Esophagus muscularis mucosa (tissue), 4 donors: ENCODE measurements at regions not wholly inside any gene's neighbourhood (a gene's known extent, or its start where the extent isn't known, plus 50 kb on each side); places are given as distances from the start of the nearest gene placed in this dataset.

Source experiments
- DNase-seq: peaks from one replicate; pipeline ENCODE4 v3.0.0-alpha.2; 2017; ENCODE audit errors: extremely low spot score
- H3K27ac ChIP-seq, 4 donors: fragments of 200-600 bp; sonication (generic); replicated peaks in 1 of 4; 1 replicate in 3 of 4; 2 replicates in 1 of 4; pipeline ENCODE4 v1.5.1; 2016 to 2019; ENCODE audit warnings: mild to moderate bottlenecking in 1 of 4
- H3K27me3 ChIP-seq, 4 donors: fragments of 200-600 bp; sonication (generic); one replicate each; pipeline versions ENCODE4 v1.5.1 to v1.6.0; 2016 to 2019
- H3K36me3 ChIP-seq, 4 donors: fragments of 200-600 bp; sonication (generic); one replicate each; pipeline ENCODE4 v1.5.1; 2016 to 2019
- H3K4me1 ChIP-seq, 4 donors: fragments of 200-600 bp; sonication (generic); one replicate each; pipeline ENCODE4 v1.5.1; 2016 to 2019
- H3K4me3 ChIP-seq, 4 donors: fragments of 200-600 bp; sonication (generic); 1 replicate in 2 of 4; 2 replicates in 2 of 4; pipeline ENCODE4 v1.5.1; 2016 to 2019; ENCODE audit warnings: mild to moderate bottlenecking in 4 of 4, moderate library complexity in 1 of 4
- H3K9me3 ChIP-seq, 4 donors: fragments of 200-600 bp; sonication (generic); 1 replicate in 3 of 4; 2 replicates in 1 of 4; pipeline ENCODE4 v1.5.1; 2016 to 2019
- CTCF ChIP-seq, 3 experiments: fragments of 200-600 bp in 2 of 3; fragments of 450-650 bp in 1 of 3; sonication (generic) in 2 of 3; IDR thresholded peaks; one replicate each; pipeline ENCODE4 v1.5.1; 2017 to 2019; ENCODE audit warnings: antibody characterized with exemption in 3 of 3, mild to moderate bottlenecking in 2 of 3, moderate library complexity in 1 of 3
- EP300 ChIP-seq: sonication (generic); formaldehyde crosslinking; IDR thresholded peaks from one replicate; pipeline ENCODE4 v1.6.1; 2017; ENCODE audit warnings: antibody characterized with exemption
- POLR2A ChIP-seq: fragments of 450-650 bp; IDR thresholded peaks from one replicate; pipeline ENCODE4 v1.6.1; 2017; ENCODE audit warnings: antibody characterized with exemption, moderate library complexity, mild to moderate bottlenecking, low read depth
- POLR2AphosphoS5 ChIP-seq, 2 donors: sonication (generic); formaldehyde crosslinking; IDR thresholded peaks; one replicate each; pipeline ENCODE4 v1.6.1; 2017; ENCODE audit warnings: antibody characterized with exemption in 2 of 2
- WGBS: methylation state at CpG from one replicate; pipeline ENCODE4 v1.1.5; 2018; 5-methylcytosine and 5-hydroxymethylcytosine counted together
- intact Hi-C: fragments of 100-400 bp; cut with DNase I; formaldehyde crosslinking; loops from one replicate; pipeline ENCODE4 v1.15.1; 2023

- WGBS, result 33% methylated on average over 4 of the region's 4 CpGs
- no peak for TF ChIP-seq CTCF (IDR thresholded peaks at IDR 0.05)
- no peak for TF ChIP-seq POLR2A
- no peak for TF ChIP-seq EP300
- TF ChIP-seq POLR2AphosphoS5 (IDR thresholded peaks at IDR 0.05), result no peak
- intact Hi-C loops, result no loop called here
- Histone ChIP-seq H3K36me3 (no peaks in the 10 kb centered on the region), H3K27ac (no peak overlapping the region), H3K4me1 (peaks cover 2 to 38% (median 11%) of the 10 kb centered on the region in 4 donors), H3K4me3 (no peak overlapping the region), H3K9me3 (no peaks in the 10 kb centered on the region), H3K27me3 (no peaks in the 10 kb centered on the region)
- DNase-seq, result no peak
Measured at GRCh38 chr10:10661176-10661575, 356.5 kb upstream of the CELF2 start.

DNA sequence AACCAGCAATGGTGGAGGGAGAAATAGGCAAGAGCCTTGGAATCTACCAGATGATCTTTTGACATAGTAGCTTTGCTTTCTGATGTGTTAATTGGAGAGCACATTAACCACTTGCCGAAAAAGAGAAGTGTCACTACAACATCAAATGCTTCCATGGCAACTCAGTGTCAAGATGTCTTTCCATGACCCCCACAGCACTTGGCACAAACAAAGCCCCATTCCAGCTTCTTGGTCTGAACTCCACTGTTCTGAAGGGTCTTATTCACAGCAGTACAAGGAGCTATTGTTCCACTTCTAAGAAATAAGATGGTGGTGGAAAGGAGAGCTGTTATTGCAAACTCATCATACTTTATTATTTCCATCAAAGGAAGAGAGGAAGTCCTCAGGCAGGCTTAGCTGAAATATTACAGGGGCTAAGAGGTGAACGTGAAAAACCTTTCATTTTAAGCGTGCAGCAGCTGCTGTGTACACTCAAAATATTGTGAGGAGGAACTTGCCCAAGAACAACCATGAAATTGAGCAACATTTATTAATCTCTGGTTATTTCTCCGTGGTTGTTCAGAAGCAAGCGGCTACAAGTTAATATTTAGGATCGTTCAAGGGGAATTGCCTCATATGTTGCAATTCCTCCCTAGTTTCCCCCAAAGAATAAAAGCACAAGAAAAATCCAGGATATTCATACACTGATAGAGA, 354.8 kb upstream of the CELF2 start:
- 62% methylated on average over 6 of the region's 6 CpGs for WGBS
- no peak for DNase-seq
- Histone ChIP-seq H3K4me3 (no peak overlapping the region), H3K9me3 (no peaks in the 10 kb centered on the region), H3K27me3 (no peaks in the 10 kb centered on the region), H3K4me1 (peaks cover 2 to 39% (median 11%) of the 10 kb centered on the region in 4 donors), H3K27ac (peak overlapping the region in 1 of 4 donors; percentile 27), H3K36me3 (no peaks in the 10 kb centered on the region)
- TF ChIP-seq EP300 (no peak), CTCF (IDR thresholded peaks at IDR 0.05) (no peak), POLR2A (no peak), POLR2AphosphoS5 (IDR thresholded peaks at IDR 0.05) (no peak)
- intact Hi-C loops, result no loop called here

DNA sequence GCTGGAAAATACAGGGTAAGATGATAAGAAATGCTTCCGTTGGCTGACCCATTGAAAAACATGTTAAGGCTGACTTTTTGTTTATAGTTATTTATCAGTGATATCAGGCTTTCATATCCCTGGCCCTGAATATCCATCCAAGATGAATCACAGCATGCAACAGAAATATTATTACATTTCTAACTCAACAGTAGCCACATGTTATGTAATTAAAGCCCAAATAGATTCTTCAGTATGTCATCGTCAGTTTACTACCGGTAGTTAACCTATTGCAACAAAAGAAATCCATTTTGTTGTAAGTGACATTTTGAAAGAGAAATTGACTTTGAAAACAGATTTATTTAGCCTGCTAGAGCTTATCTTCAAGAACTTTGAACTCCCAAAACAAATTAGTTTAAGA, 354.1 kb upstream of the CELF2 start:
- Histone ChIP-seq H3K27me3 (no peaks in the 10 kb centered on the region), H3K4me1 (peaks cover 2 to 37% (median 10%) of the 10 kb centered on the region in 4 donors), H3K9me3 (no peaks in the 10 kb centered on the region), H3K4me3 (no peak overlapping the region), H3K27ac (peak overlapping the region in 1 of 4 donors; percentile 27), H3K36me3 (no peaks in the 10 kb centered on the region)
- intact Hi-C loops, result no loop called here
- TF ChIP-seq POLR2A, result no peak
- TF ChIP-seq POLR2AphosphoS5 (IDR thresholded peaks at IDR 0.05), result no peak
- no peak for TF ChIP-seq CTCF (IDR thresholded peaks at IDR 0.05)
- no peak for TF ChIP-seq EP300
- no peak for DNase-seq
- WGBS, result 65% methylated on average over 3 of the region's 3 CpGs

- intact Hi-C loops, result no loop called here
- Histone ChIP-seq H3K27ac (no peak overlapping the region), H3K27me3 (no peaks in the 10 kb centered on the region), H3K4me3 (no peak overlapping the region), H3K4me1 (peaks cover 0 to 29% (median 8%) of the 10 kb centered on the region in 4 donors), H3K36me3 (no peaks in the 10 kb centered on the region), H3K9me3 (no peaks in the 10 kb centered on the region)
- TF ChIP-seq EP300, result no peak
- TF ChIP-seq CTCF (IDR thresholded peaks at IDR 0.05), result no peak
- TF ChIP-seq POLR2A, result no peak
- TF ChIP-seq POLR2AphosphoS5 (IDR thresholded peaks at IDR 0.05), result no peak
- DNase-seq, result no peak
- 37% methylated on average over 6 of the region's 6 CpGs for WGBS
Measured at GRCh38 chr10:10665750-10666149, 351.9 kb upstream of the CELF2 start.

GRCh38 chr10:10667466-10667865, 350.2 kb upstream of the CELF2 start:
- 55% methylated on average over 5 of the region's 5 CpGs for WGBS
- intact Hi-C loops, result no loop called here
- no peak for DNase-seq

More at GRCh38 chr10:10667466-10667865, 350.2 kb upstream of the CELF2 start:
- H3K4me3 ChIP-seq, result no peak overlapping the region
- TF ChIP-seq POLR2A (no peak), EP300 (no peak), POLR2AphosphoS5 (IDR thresholded peaks at IDR 0.05) (no peak), CTCF (IDR thresholded peaks at IDR 0.05) (no peak)
- H3K27me3 ChIP-seq, result no peaks in the 10 kb centered on the region
- H3K9me3 ChIP-seq, result no peaks in the 10 kb centered on the region
- no peak overlapping the region for H3K27ac ChIP-seq
- peaks cover 0 to 12% (median 5%) of the 10 kb centered on the region in 4 donors for H3K4me1 ChIP-seq
- H3K36me3 ChIP-seq, result no peaks in the 10 kb centered on the region
